MV-4-11 (cell line): ENCODE measurements at regions not wholly inside any gene's neighbourhood (a gene's known extent, or its start where the extent isn't known, plus 50 kb on each side); places are given as distances from the start of the nearest gene placed in this dataset.

Experiments
- DNase-seq: peaks from one replicate; lab custom pipeline; 2025; lab: John Stamatoyannopoulos, UW

DNA sequence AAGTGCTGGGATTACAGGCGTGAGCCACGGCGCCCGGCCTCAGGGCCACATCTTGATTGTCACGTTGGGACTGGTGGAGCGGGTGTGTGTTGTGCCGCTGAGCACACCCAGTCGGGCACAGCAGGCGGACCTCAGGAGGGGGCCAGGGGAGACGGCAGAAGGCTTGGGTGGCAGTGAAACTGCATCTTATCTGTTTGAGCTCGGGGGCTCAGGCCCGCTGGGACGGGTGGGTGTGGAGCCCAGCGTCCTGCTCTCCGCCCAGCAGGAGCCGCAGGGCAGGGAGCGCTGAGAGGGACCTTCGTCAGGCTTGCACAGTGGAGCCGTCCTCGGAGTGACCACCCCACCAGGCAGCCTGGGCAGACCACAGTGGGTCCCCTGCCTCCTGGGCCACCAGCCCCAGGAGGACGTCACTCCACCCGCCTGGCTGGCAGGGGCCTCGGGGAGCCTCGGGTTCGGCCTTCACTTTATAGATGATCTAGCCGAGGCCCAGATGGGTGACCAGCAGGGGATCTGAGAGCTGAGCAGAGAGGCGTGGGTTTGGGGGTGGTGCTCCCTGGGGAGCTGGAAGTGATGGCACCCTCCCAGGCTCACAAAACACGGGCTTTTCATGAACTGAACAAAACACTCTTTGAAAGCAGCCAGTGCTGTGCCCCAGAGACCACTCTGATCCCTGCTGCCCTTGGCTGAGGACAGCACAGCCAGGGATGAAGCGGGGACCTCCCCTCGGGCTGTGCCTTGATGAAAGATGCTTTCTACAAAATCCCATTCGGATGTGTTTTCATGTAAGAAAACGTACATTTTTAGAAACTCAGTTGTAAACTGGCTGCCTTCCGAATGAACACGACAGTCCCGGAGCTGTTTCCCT is 181.1 kb downstream of the SEC14L1 start:
- DNase-seq, result no peak

- peak; percentile 49 for DNase-seq
Observed at GRCh38 chr17:77322514-77323412, 182.0 kb downstream of the SEC14L1 start.

DNA sequence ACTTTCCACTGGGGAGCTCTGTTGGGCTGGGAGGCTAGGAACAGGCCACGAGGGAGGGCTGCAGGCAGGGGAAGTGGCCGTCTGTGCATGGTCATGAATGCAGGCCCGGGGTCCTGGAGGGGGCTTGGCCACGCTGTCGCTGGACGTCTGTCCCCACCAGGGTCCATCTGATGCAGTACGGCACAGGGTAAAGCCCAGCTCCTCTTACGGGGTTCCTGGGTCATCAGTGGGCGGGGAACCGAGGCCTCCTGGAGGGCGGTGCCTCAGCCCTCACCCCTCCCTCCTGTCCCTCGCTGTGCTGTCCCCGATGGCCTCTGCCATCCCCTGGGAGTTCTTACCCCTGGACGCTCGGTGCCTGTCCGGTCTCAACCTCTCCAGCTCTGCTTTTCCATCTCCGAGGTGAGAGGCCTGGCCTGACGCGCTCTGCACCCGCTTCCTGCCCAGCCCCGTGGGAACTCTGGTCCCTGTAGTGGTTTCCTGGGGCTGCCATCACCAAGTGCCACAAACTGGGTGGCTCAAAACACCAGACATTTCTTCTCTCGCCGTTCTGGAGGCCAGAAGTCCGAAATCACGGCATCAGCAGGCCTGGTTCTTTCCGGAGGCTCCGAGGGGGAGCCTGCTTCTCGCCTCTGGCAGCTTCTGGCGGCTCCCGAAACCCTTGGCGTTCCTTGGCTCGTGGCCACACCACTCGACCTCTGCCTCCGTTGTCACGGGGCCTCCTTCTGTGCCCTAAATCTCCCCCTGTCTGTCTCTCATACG is 182.8 kb downstream of the SEC14L1 start:
- no peak for DNase-seq

DNA sequence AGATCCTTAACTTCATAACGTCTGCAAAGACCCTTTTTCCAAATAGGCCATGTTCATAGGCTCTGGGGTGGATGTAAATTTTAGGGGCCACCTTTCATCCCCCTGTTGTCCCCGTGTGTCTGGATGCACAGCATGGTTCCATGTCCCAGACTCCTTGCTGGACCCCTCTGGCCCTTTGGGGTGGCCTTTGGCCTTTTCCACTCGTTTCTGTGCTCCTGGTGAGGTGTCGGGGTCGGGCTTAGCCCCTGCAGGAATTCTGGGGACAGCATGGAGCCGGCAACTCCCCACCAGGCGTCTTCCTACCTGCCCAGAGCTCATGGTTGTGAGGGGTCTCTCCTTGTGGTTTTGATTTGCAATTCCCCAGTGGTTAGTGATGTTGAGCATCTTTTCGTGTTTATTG is 183.5 kb downstream of the SEC14L1 start:
- DNase-seq, result no peak

DNA sequence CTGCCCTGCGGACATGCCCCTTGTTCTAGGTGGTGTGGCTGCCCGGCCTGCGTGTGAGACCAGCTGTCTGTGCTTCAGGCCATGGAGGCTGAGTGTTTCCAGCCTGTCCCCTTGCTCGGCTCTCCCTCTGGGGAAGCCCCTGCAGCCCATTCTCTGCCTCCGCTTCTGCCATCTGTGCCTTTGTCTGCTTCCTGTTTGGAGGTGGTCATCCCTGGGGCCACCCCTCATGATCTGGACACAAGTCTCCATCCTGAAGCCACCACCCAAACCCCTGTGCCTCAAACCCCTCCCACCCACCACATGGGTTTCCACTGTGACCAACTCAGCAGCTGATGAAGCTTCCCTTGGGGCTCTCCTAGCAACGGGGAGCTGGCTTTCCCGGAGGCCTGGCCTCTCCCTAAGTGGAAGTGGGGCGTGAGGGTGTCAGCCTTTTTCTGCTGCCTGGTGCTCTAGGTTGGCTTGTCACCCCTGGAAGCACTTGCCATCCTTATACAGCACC is 184.9 kb downstream of the SEC14L1 start:
- no peak for DNase-seq

GRCh38 chr17:77326076-77326591 is 185.4 kb downstream of the SEC14L1 start:
- no peak for DNase-seq

- DNase-seq, result no peak
Observed at GRCh38 chr17:77326636-77327035, 185.9 kb downstream of the SEC14L1 start.

- no peak for DNase-seq
Observed at GRCh38 chr17:77327181-77327565, 186.4 kb downstream of the SEC14L1 start.

DNA sequence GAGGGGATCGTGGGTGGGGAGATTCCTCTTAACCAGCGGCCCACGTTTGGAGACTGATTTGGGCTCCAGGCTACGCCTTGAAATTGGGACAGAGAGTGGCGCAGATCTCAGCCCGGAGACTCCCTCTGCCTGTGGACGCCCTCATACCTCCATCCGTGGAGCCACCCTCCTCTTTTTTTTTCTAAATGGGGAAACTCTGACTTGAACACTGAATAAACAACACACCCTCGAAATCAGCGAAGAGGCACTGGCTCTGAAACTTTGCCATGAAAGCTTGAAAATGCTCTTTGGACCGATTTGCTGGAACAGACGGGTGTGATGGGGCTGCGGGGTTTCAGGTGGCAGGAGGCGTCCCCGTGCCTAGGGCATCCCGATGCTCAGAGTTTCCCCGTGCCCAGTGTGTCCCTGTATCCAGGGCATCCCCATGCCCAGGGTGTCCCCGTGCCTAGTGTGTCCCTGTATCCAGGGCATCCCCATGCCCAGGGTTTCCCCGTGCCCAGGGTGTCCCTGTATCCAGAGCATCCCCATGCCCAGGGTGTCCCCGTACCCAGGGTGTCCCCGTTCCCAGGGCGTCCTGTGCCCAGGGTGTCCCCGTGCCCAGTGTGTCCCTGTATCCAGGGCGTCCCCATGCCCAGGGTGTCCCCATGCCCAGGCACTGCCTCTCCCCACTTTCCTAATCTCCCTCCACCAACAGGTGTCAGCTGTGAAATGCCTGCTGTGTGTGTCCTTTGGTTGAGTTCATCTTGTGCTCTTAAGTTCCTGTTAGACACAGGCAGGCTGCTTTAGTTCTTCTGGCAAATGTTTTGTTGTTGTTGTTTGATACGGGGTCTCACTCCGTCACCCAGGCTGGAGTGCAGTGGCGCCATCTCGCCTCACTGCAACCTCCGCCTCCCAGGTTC is 187.0 kb downstream of the SEC14L1 start:
- no peak for DNase-seq

- no peak for DNase-seq
Observed at GRCh38 chr17:77328823-77329740, 188.3 kb downstream of the SEC14L1 start.

- DNase-seq, result no peak
Observed at GRCh38 chr17:77329741-77330531, 189.2 kb downstream of the SEC14L1 start.

- DNase-seq, result no peak
Observed at GRCh38 chr17:77330602-77331081, 189.9 kb downstream of the SEC14L1 start.

- peak; percentile 86 for DNase-seq
Observed at GRCh38 chr17:77331301-77331864, 190.6 kb downstream of the SEC14L1 start.

- DNase-seq, result no peak
Observed at GRCh38 chr17:77332034-77332971, 191.5 kb downstream of the SEC14L1 start.

GRCh38 chr17:77332981-77333685 is 192.4 kb downstream of the SEC14L1 start:
- DNase-seq, result peak; percentile 15

- no peak for DNase-seq
Observed at GRCh38 chr17:77337150-77337549, 196.4 kb downstream of the SEC14L1 start.
